GM18517 (cell line): ENCODE measurements at regions not wholly inside any gene's neighbourhood (a gene's known extent, or its start where the extent isn't known, plus 50 kb on each side); places are given as distances from the start of the nearest gene placed in this dataset.

Experiments
- ATAC-seq: cut with Tn5 transposase; IDR thresholded peaks from one replicate; pipeline ENCODE4 v1.9.1; 2021; ENCODE audit warnings: mild to moderate bottlenecking, moderate library complexity; ENCODE audit not compliant: unreplicated experiment

- ATAC-seq: no peak
Measured at GRCh38 chr13:32859707-32860292, 156.4 kb upstream of the KL start.

GRCh38 chr13:32861304-32861703, 154.9 kb upstream of the KL start:
- ATAC-seq: no peak

- no peak for ATAC-seq
Measured at GRCh38 chr13:32863596-32863995, 152.6 kb upstream of the KL start.

- no peak for ATAC-seq
Measured at GRCh38 chr13:32866921-32867320, 149.3 kb upstream of the KL start.

GRCh38 chr13:32877491-32877890, 138.7 kb upstream of the KL start:
- ATAC-seq: no peak

GRCh38 chr13:32878163-32878562, 138.1 kb upstream of the KL start:
- ATAC-seq: no peak

- no peak for ATAC-seq
Measured at GRCh38 chr13:32880636-32881035, 135.6 kb upstream of the KL start.

- no peak for ATAC-seq
Measured at GRCh38 chr13:32881074-32881776, 135.0 kb upstream of the KL start.

- ATAC-seq: no peak
Measured at GRCh38 chr13:32881777-32882145, 134.5 kb upstream of the KL start.

- ATAC-seq: no peak
Measured at GRCh38 chr13:32882691-32883090, 133.5 kb upstream of the KL start.

GRCh38 chr13:32883474-32883873, 132.7 kb upstream of the KL start:
- ATAC-seq: no peak

GRCh38 chr13:32887617-32888016, 128.6 kb upstream of the KL start:
- no peak for ATAC-seq

- ATAC-seq: no peak
Measured at GRCh38 chr13:32889986-32890565, 126.1 kb upstream of the KL start.

GRCh38 chr13:32893176-32893575, 123.0 kb upstream of the KL start:
- no peak for ATAC-seq

- ATAC-seq: no peak
Measured at GRCh38 chr13:32894589-32895001, 121.6 kb upstream of the KL start.

- no peak for ATAC-seq
Measured at GRCh38 chr13:32895296-32895695, 120.9 kb upstream of the KL start.

- ATAC-seq: no peak
Measured at GRCh38 chr13:32897296-32897695, 118.9 kb upstream of the KL start.

- no peak for ATAC-seq
Measured at GRCh38 chr13:32902029-32902780, 114.0 kb upstream of the KL start.

GRCh38 chr13:32902874-32903273, 113.3 kb upstream of the KL start:
- ATAC-seq: no peak

GRCh38 chr13:32903720-32904119, 112.5 kb upstream of the KL start:
- ATAC-seq: no peak

GRCh38 chr13:32904266-32904665, 112.0 kb upstream of the KL start:
- ATAC-seq: no peak
